Upper lobe of right lung (tissue), 1 donor: ENCODE measurements at regions not wholly inside any gene's neighbourhood (a gene's known extent, or its start where the extent isn't known, plus 50 kb on each side); places are given as distances from the start of the nearest gene placed in this dataset.

Experiments
- ATAC-seq: fragments of 200-7000 bp; cut with Tn5 transposase; one replicate; pipeline ENCODE4 v1.9.1; 2020; ENCODE audit warnings: mild to moderate bottlenecking, moderate library complexity
- DNase-seq: peaks from one replicate; pipeline ENCODE4 v3.0.0-alpha.2; 2020
- H3K27ac ChIP-seq: fragments of 200-600 bp; one replicate; pipeline ENCODE4 v1.8.0; 2022
- H3K27me3 ChIP-seq: fragments of 200-600 bp; one replicate; pipeline ENCODE4 v1.8.0; 2022; ENCODE audit warnings: mild to moderate bottlenecking
- H3K36me3 ChIP-seq: fragments of 200-600 bp; one replicate; pipeline ENCODE4 v1.8.0; 2022
- H3K4me1 ChIP-seq: fragments of 200-600 bp; one replicate; pipeline ENCODE4 v1.8.0; 2022
- H3K4me3 ChIP-seq: fragments of 200-600 bp; one replicate; pipeline ENCODE4 v1.8.0; 2022; ENCODE audit warnings: mild to moderate bottlenecking
- H3K9me3 ChIP-seq: fragments of 200-600 bp; one replicate; pipeline ENCODE4 v1.8.0; 2022
- intact Hi-C: fragments of 100-400 bp; cut with DNase I; formaldehyde crosslinking; loops from one replicate; pipeline ENCODE4 v1.11.0; 2022
- TF ChIP-seq, protein P1 (sequence below): fragments of 200-600 bp; IDR thresholded peaks from one replicate; pipeline ENCODE4 v1.8.0; 2022; ENCODE audit warnings: antibody characterized with exemption
- donor health status: DM: no; HTN: yes; CAD: no; lungs with severe emphysema.

DNA sequence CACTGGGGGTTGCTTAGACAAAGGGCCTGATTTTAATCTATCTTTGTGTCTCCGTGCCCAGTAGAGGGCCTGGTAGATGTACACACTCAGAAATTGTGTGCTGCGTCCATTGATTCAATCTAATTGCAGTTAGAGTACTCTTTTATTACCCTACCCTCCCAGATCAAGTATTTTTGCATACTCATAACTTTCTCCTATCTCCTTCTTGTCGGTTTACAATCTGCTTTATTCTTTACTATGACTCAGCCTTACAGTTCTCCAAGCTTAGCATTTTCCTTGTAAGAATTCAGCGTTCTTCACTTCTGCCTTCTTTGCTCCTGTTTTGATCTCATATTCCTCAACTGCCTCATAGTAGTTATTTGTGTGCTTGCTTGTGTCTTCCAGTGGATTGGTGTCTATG is 124.5 kb upstream of the ARRDC4 start:
- ATAC-seq (no peak), DNase-seq (no peak)
- intact Hi-C loops, result no loop called here
- H3K9me3 ChIP-seq, result no peaks in the 10 kb centered on the region
- no peak overlapping the region for H3K4me3 ChIP-seq
- TF ChIP-seq, protein P1, sequence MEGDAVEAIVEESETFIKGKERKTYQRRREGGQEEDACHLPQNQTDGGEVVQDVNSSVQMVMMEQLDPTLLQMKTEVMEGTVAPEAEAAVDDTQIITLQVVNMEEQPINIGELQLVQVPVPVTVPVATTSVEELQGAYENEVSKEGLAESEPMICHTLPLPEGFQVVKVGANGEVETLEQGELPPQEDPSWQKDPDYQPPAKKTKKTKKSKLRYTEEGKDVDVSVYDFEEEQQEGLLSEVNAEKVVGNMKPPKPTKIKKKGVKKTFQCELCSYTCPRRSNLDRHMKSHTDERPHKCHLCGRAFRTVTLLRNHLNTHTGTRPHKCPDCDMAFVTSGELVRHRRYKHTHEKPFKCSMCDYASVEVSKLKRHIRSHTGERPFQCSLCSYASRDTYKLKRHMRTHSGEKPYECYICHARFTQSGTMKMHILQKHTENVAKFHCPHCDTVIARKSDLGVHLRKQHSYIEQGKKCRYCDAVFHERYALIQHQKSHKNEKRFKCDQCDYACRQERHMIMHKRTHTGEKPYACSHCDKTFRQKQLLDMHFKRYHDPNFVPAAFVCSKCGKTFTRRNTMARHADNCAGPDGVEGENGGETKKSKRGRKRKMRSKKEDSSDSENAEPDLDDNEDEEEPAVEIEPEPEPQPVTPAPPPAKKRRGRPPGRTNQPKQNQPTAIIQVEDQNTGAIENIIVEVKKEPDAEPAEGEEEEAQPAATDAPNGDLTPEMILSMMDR, result no peak
- H3K4me1 ChIP-seq, result no peaks in the 10 kb centered on the region
- H3K36me3 ChIP-seq, result no peaks in the 10 kb centered on the region
- H3K27me3 ChIP-seq, result peaks cover 4% of the 10 kb centered on the region
- no peak overlapping the region for H3K27ac ChIP-seq

DNA sequence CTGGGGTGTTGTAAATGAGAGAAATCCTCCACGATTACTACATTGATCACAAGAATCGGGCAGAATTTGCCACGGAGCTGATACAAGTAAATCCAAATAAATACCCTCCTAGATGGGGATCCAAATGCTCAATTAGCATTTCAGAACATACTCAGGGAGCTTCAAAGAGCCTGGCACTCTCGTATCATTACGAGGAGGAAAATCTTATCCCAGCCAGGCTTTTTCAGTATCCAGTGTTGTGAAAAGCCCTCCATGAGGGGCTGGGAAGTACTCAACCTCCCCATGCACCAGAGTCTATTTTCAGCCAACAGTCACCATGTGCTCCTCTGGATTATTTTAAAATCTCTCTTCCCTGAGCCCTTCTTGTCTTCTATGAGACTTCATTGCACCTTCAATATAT is 122.6 kb upstream of the ARRDC4 start:
- intact Hi-C loops, result no loop called here
- TF ChIP-seq, protein P1, result no peak
- Histone ChIP-seq H3K36me3 (no peaks in the 10 kb centered on the region), H3K4me1 (no peaks in the 10 kb centered on the region), H3K27me3 (peaks cover 4% of the 10 kb centered on the region), H3K27ac (no peak overlapping the region), H3K9me3 (no peaks in the 10 kb centered on the region), H3K4me3 (no peak overlapping the region)
- no peak for DNase-seq
- ATAC-seq, result no peak

DNA sequence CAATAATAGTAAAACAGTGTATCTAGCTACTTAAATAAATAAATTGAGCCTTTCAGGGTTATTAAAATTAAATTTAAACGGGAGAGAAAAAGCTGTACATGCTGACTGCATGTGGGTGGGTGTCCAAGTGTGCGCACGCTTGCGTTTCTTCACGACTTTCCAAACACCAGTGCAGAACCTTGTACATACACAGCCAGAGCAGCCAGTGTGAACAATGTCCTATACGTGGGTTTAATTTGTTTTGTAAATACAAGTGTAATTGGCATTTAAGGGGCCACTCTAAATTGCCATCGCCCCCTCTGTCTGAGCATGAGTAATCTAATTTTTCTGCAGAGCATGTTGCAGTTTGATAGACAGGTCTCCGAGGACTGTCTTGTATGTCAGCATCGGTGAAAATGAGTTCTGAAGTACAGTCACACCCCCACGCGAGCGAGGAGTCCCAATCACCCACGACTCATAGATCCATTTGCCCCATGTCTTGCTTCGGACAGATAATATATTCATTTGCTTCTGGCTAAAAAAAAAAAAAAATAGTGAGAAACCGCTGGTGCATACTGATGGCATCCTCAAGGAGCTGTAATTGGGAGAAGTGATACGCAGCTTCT is 121.8 kb upstream of the ARRDC4 start:
- TF ChIP-seq, protein P1, result no peak
- intact Hi-C loops, result no loop called here
- Histone ChIP-seq H3K4me1 (no peaks in the 10 kb centered on the region), H3K27ac (no peak overlapping the region), H3K36me3 (no peaks in the 10 kb centered on the region), H3K9me3 (no peaks in the 10 kb centered on the region), H3K27me3 (peaks cover 4% of the 10 kb centered on the region), H3K4me3 (no peak overlapping the region)
- ATAC-seq (no peak), DNase-seq (no peak)

DNA sequence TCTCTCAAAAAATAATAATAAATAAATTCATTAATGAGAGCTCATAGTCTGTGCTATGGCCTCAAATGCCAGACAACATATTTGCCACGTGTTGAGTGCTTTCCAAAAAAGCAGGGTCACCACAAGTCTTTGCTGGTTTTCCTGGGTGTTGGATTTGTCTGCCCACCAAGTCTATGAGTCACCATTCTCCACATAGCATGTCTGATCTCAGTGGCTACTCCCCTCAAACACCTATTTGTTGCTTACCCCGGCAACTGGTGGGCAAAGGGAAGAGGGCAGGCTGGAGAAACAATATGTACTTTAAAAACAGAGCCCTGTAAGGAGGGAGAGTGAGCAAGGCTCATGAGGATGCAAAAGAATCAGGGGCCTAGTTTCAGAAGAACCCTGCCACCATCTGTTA is 120.0 kb upstream of the ARRDC4 start:
- no peaks in the 10 kb centered on the region for H3K4me1 ChIP-seq
- no peak overlapping the region for H3K4me3 ChIP-seq
- DNase-seq (no peak), ATAC-seq (no peak)
- no peak overlapping the region for H3K27ac ChIP-seq
- H3K27me3 ChIP-seq, result peaks cover 4% of the 10 kb centered on the region
- intact Hi-C loops, result no loop called here
- H3K36me3 ChIP-seq, result no peaks in the 10 kb centered on the region
- H3K9me3 ChIP-seq, result no peaks in the 10 kb centered on the region
- TF ChIP-seq, protein P1, result no peak

DNA sequence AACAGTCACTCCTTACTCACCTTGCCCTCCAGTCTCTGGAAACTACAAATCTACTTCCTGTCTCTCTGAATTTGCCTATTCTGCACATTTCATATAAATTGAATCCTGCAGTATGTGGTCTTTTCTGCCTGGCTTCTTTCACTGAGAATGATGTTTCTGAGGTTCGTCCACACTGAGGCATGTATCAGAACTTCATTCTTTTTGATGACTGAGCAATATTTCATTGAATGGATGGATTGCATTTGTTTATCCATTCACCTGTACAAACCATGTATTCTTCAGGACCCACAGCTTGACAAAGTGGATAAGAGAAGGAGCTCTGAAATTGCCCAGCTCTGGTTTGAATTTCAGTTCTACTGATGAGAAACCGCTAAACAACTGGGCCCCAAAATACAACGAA is 118.9 kb upstream of the ARRDC4 start:
- Histone ChIP-seq H3K36me3 (no peaks in the 10 kb centered on the region), H3K4me3 (no peak overlapping the region), H3K9me3 (no peaks in the 10 kb centered on the region), H3K27me3 (peaks cover 4% of the 10 kb centered on the region), H3K4me1 (no peaks in the 10 kb centered on the region), H3K27ac (no peak overlapping the region)
- intact Hi-C loops, result no loop called here
- DNase-seq (no peak), ATAC-seq (no peak)
- TF ChIP-seq, protein P1, result no peak

DNA sequence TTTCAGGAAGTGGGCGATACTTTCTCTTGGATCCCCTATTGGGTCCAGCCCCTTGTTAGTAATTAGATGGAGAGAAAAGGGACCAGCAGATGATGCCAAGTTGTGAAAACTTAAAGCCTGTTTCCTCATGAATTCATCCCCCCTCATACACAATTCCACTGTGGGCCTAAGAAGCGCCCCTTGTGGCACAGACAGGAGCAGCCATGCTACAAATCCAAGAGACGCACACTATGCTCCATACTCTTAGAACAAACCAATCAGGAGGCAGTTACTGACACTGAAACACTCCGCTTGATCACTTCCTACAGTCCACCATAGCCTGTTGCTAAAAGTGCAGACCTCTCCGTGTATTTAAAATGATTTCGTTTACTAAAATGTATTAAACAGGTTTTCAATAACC is 111.3 kb upstream of the ARRDC4 start:
- no peaks in the 10 kb centered on the region for H3K4me1 ChIP-seq
- no peaks in the 10 kb centered on the region for H3K27me3 ChIP-seq
- TF ChIP-seq, protein P1, result no peak
- no peaks in the 10 kb centered on the region for H3K36me3 ChIP-seq
- H3K4me3 ChIP-seq, result no peak overlapping the region
- ATAC-seq, result no peak
- H3K9me3 ChIP-seq, result no peaks in the 10 kb centered on the region
- no peak overlapping the region for H3K27ac ChIP-seq
- intact Hi-C loops, result no loop called here
- no peak for DNase-seq
